HepG2 (cell line): ENCODE measurements at regions not wholly inside any gene's neighbourhood (a gene's known extent, or its start where the extent isn't known, plus 50 kb on each side); places are given as distances from the start of the nearest gene placed in this dataset.

Source experiments
- ATAC-seq: fragments of 200-7000 bp; cut with Tn5 transposase; 3 replicates; pipeline ENCODE4 v1.9.1; 2020; ENCODE audit warnings: mild to moderate bottlenecking, moderate library complexity
- BruUV-seq: library from RNA; stranded (reverse); fragments of 400-500 nt; replicated peaks from 2 replicates; lab custom pipeline; 2021; lab: Mats Ljungman, UMichigan
- CTCF ChIA-PET: fragments of 300-600 bp; formaldehyde crosslinking; extraction: SDS; loops from one replicate; lab custom pipeline; 2021; ENCODE audit warnings: low total read pairs, inconsistent platforms, low intra/inter-chr PET ratio; lab: Yijun Ruan, JAX
- POLR2A ChIA-PET: fragments of 350-600 bp; sonication (Branson Sonifier 250); formaldehyde crosslinking; loops from one replicate; lab custom pipeline; 2020; ENCODE audit warnings: antibody characterized with exemption, inconsistent platforms; lab: Yijun Ruan, JAX
- DNase-seq: peaks from one replicate; pipeline ENCODE4 v3.0.0-alpha.2; 2015; ENCODE audit warnings: low spot score
- FAIRE-seq: peaks from 3 replicates; lab custom pipeline; 2011; peaks lifted over from hg19 to GRCh38; lab: Jason Lieb, UNC
- H2AFZ ChIP-seq: one replicate; pipeline ENCODE4 v1.6.1; 2011; ENCODE audit warnings: low read length, inconsistent platforms
- H3K27ac ChIP-seq: fragments of 300-600 bp; 3 replicates; pipeline ENCODE4 v1.8.0; 2011; ENCODE audit warnings: mixed run types, mild to moderate bottlenecking, mixed read lengths, low read length, inconsistent platforms; ENCODE audit not compliant: insufficient read depth; ENCODE audit errors: extremely low read length
- H3K27me3 ChIP-seq, 2 experiments: fragments of 200-600 bp in 1 of 2; 2 replicates in 1 of 2; 3 replicates in 1 of 2; pipeline versions ENCODE4 v1.6.0 to v1.8.0; 2011; ENCODE audit warnings: low read length in 2 of 2, mild to moderate bottlenecking in 2 of 2, moderate library complexity in 2 of 2, inconsistent platforms in 1 of 2; ENCODE audit not compliant: insufficient read depth in 2 of 2, control insufficient read depth in 1 of 2
- H3K36me3 ChIP-seq, 2 experiments: fragments of 200-600 bp in 1 of 2; replicated peaks in 1 of 2; 2 replicates in 1 of 2; 3 replicates in 1 of 2; pipeline versions ENCODE4 v1.5.1 to v1.8.0; 2011; ENCODE audit warnings: low read length in 2 of 2, inconsistent platforms in 1 of 2; ENCODE audit not compliant: insufficient read depth in 2 of 2, control insufficient read depth in 1 of 2
- H3K4me1 ChIP-seq: 2 replicates; pipeline ENCODE4 v1.5.1; 2012; ENCODE audit warnings: low read length, inconsistent platforms; ENCODE audit not compliant: insufficient read depth
- H3K4me2 ChIP-seq: 2 replicates; pipeline ENCODE4 v1.6.0; 2011; ENCODE audit warnings: low read depth, low read length, inconsistent platforms
- H3K4me3 ChIP-seq, 3 experiments: fragments of 200-600 bp in 1 of 3; sonication (generic), shearing (Covaris generic) in 1 of 3; replicated peaks in 1 of 3; 2 replicates each; pipeline ENCODE4 v1.5.1; 2011 to 2016; ENCODE audit warnings: low read length in 3 of 3, inconsistent platforms in 2 of 3, low read depth in 2 of 3, mild to moderate bottlenecking in 2 of 3, control low read depth in 1 of 3, mixed read lengths in 1 of 3; ENCODE audit not compliant: insufficient read depth in 1 of 3
- H3K79me2 ChIP-seq: one replicate; pipeline ENCODE4 v1.6.1; 2011; ENCODE audit warnings: low read length, inconsistent platforms; ENCODE audit not compliant: insufficient read depth
- H3K9ac ChIP-seq: 2 replicates; pipeline ENCODE4 v1.6.0; 2011; ENCODE audit warnings: mild to moderate bottlenecking, low read depth, low read length, inconsistent platforms; ENCODE audit not compliant: insufficient read depth
- H3K9me3 ChIP-seq: 2 replicates; pipeline ENCODE4 v1.5.1; 2012; ENCODE audit warnings: mild to moderate bottlenecking, low read length
- H4K20me1 ChIP-seq: 2 replicates; pipeline ENCODE4 v1.6.0; 2011; ENCODE audit warnings: inconsistent platforms, mild to moderate bottlenecking, low read length, moderate library complexity; ENCODE audit not compliant: insufficient read depth
- ARID2 ChIP-seq: sonication (generic); formaldehyde crosslinking; IDR thresholded peaks from 2 replicates; pipeline ENCODE4 v1.8.1; 2022; ENCODE audit warnings: mild to moderate bottlenecking, missing genetic modification reagents, borderline replicate concordance
- CHD4 ChIP-seq: fragments of 200-600 bp; sonication (generic); IDR thresholded peaks from 2 replicates; pipeline ENCODE4 v1.7.0; 2017; ENCODE audit warnings: mild to moderate bottlenecking, low read length, borderline replicate concordance
- HNRNPLL ChIP-seq: fragments of 200-400 bp; formaldehyde crosslinking; IDR thresholded peaks from 2 replicates; pipeline ENCODE4 v1.6.1; 2017; ENCODE audit warnings: mild to moderate bottlenecking, low read depth, low read length; ENCODE audit not compliant: poor library complexity, severe bottlenecking
- MIER3 ChIP-seq: IDR thresholded peaks from 2 replicates; pipeline ENCODE4 v1.6.1; 2016; ENCODE audit warnings: missing compliant biosample characterization, borderline replicate concordance
- MNT ChIP-seq: fragments of 450-650 bp; IDR thresholded peaks from 2 replicates; pipeline ENCODE4 v1.6.1; 2016
- NFE2L2 ChIP-seq: fragments of 150-350 bp; IDR thresholded peaks from 2 replicates; pipeline ENCODE4 v1.6.1; 2014; ENCODE audit warnings: low read length
- NFRKB ChIP-seq: fragments of 450-650 bp; IDR thresholded peaks from 2 replicates; pipeline ENCODE4 v1.6.1; 2017
- PRMT3 ChIP-seq: sonication (generic); formaldehyde crosslinking; IDR thresholded peaks from 2 replicates; pipeline ENCODE4 v1.8.1; 2022; ENCODE audit warnings: low read depth, mild to moderate bottlenecking, moderate library complexity, missing genetic modification reagents, borderline replicate concordance
- RFX3 ChIP-seq: IDR thresholded peaks from 2 replicates; pipeline ENCODE4 v1.6.1; 2016; ENCODE audit warnings: missing biosample characterization, missing genetic modification reagents
- RFXANK ChIP-seq: IDR thresholded peaks from 2 replicates; pipeline ENCODE4 v1.6.1; 2016
- TOPORS ChIP-seq: sonication (generic); formaldehyde crosslinking; IDR thresholded peaks from 2 replicates; pipeline ENCODE4 v1.8.0; 2023; ENCODE audit warnings: mild to moderate bottlenecking, missing genetic modification reagents
- TRAFD1 ChIP-seq: sonication (generic); formaldehyde crosslinking; IDR thresholded peaks from 2 replicates; pipeline ENCODE4 v1.5.1; 2020; ENCODE audit warnings: missing genetic modification reagents, mild to moderate bottlenecking, borderline replicate concordance
- ZFP82 ChIP-seq: sonication (generic); formaldehyde crosslinking; IDR thresholded peaks from 2 replicates; pipeline ENCODE4 v1.5.1; 2020; ENCODE audit warnings: mild to moderate bottlenecking, missing genetic modification reagents, borderline replicate concordance
- ZKSCAN1 ChIP-seq: fragments of 150-350 bp; IDR thresholded peaks from 2 replicates; pipeline ENCODE4 v1.6.1; 2014; ENCODE audit warnings: low read length
- ZNF24 ChIP-seq: fragments of 450-650 bp; IDR thresholded peaks from 2 replicates; pipeline ENCODE4 v1.6.1; 2017; ENCODE audit warnings: antibody characterized with exemption, mild to moderate bottlenecking
- ZNF292 ChIP-seq: sonication (generic); formaldehyde crosslinking; IDR thresholded peaks from 2 replicates; pipeline ENCODE4 v1.8.1; 2022; ENCODE audit warnings: mild to moderate bottlenecking, low read depth, missing genetic modification reagents, borderline replicate concordance
- ZSCAN25 ChIP-seq: sonication (generic); formaldehyde crosslinking; IDR thresholded peaks from 2 replicates; pipeline ENCODE4 v1.8.0; 2022; ENCODE audit warnings: mild to moderate bottlenecking, missing genetic modification reagents
- WGBS: methylation state at CpG from one replicate; pipeline ENCODE4 v1.1.6; 2017; ENCODE audit warnings: low lambda C conversion rate; 5-methylcytosine and 5-hydroxymethylcytosine counted together
- in situ Hi-C: cut with HindIII; loops from 2 replicates; pipeline ENCODE4 v1.10.0; 2017; ENCODE audit warnings: low pct_unique_long_range_greater_than_20kb; ENCODE audit not compliant: extremely low pct_ligation_motif_present
- intact Hi-C: fragments of 100-400 bp; cut with micrococcal nuclease; formaldehyde crosslinking; loops from one replicate; pipeline ENCODE4 v1.10.0; 2022; ENCODE audit not compliant: unreplicated experiment
- TF ChIP-seq, protein P1 (sequence below): sonication (generic); formaldehyde crosslinking; IDR thresholded peaks from 2 replicates; pipeline ENCODE4 v1.4.0; 2020; ENCODE audit warnings: missing genetic modification reagents, mild to moderate bottlenecking, borderline replicate concordance

GRCh38 chr12:87924149-87924548 lies 105.1 kb downstream of the C12orf50 start:
- Histone ChIP-seq H3K4me3 (no peak overlapping the region), H3K9me3 (no peaks in the 10 kb centered on the region), H3K27ac (no peak overlapping the region), H3K27me3 (no peaks in the 10 kb centered on the region; a peak in 1 of 5 replicates), H4K20me1 (no peaks in the 10 kb centered on the region), H3K4me1 (no peaks in the 10 kb centered on the region), H3K9ac (no peak overlapping the region), H3K36me3 (no peaks in the 10 kb centered on the region), H3K4me2 (no peak overlapping the region), H2AFZ (no peak overlapping the region), H3K79me2 (no peaks in the 10 kb centered on the region)
- CTCF ChIA-PET = no interaction called here
- no TSS peak for BruUV-seq
- FAIRE-seq (no peak), ATAC-seq (no peak), DNase-seq (no peak)
- intact Hi-C loops = no loop called here
- in situ Hi-C loops = no loop called here
- TF ChIP-seq TRAFD1 (CRISPR knock-in tag) (no peak), MIER3 (CRISPR knock-in tag) (no peak)
- POLR2A ChIA-PET = no interaction called here

DNA sequence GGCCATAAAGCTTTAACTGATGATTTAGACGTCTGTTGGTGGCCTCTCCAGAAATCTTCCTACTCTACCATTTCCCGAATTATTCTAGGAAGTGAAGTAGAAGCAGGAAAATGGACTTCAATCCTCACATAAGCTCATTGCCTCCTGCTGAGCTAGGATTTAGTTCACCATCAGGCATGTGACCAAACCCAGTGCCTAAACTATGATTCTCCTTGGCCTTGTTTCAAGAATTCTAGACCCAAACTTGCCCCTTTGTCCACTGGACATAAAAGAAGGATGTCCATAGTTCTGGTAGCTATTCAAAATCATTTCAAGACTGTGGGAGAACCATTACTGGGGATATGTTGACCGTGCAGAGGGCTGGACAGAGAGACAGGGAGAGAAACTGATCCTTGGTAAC lies 105.8 kb downstream of the C12orf50 start:
- CTCF ChIA-PET = no interaction called here
- intact Hi-C loops (no loop called here), in situ Hi-C loops (no loop called here)
- Histone ChIP-seq H3K79me2 (no peaks in the 10 kb centered on the region), H3K4me1 (no peaks in the 10 kb centered on the region), H3K4me2 (no peak overlapping the region), H3K9ac (no peak overlapping the region), H2AFZ (no peak overlapping the region), H4K20me1 (no peaks in the 10 kb centered on the region), H3K27ac (no peak overlapping the region), H3K27me3 (no peaks in the 10 kb centered on the region; a peak in 1 of 5 replicates), H3K4me3 (no peak overlapping the region), H3K9me3 (no peaks in the 10 kb centered on the region), H3K36me3 (no peaks in the 10 kb centered on the region)
- 1% methylated on average over 3 of the region's 3 CpGs for WGBS
- no peak for DNase-seq
- TF ChIP-seq MNT (no peak), HNRNPLL (no peak), TOPORS (CRISPR knock-in tag) (no peak), ZFP82 (CRISPR knock-in tag) (no peak), ZSCAN25 (no peak), ZKSCAN1 (no peak), RFX3 (no peak), RFXANK (no peak), ARID2 (no peak), NFRKB (no peak), CHD4 (no peak), ZNF24 (no peak), NFE2L2 (no peak), PRMT3 (CRISPR knock-in tag) (no peak), ZNF292 (CRISPR knock-in tag) (no peak)
- TF ChIP-seq, protein P1, sequence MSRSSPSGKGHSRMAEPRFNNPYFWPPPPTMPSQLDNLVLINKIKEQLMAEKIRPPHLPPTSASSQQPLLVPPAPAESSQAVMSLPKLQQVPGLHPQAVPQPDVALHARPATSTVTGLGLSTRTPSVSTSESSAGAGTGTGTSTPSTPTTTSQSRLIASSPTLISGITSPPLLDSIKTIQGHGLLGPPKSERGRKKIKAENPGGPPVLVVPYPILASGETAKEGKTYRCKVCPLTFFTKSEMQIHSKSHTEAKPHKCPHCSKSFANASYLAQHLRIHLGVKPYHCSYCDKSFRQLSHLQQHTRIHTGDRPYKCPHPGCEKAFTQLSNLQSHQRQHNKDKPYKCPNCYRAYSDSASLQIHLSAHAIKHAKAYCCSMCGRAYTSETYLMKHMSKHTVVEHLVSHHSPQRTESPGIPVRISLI (CRISPR knock-in tag) = no peak
- no peak for ATAC-seq
- POLR2A ChIA-PET = no interaction called here
- no peak for FAIRE-seq
- BruUV-seq = no TSS peak
